ENCODE measurements at regions not wholly inside any gene's neighbourhood (a gene's known extent, or its start where the extent isn't known, plus 50 kb on each side); places are given as distances from the start of the nearest gene placed in this dataset.

- H3K4me3 ChIP-seq, result no peak overlapping the region
- no peak overlapping the region for H3K27ac ChIP-seq
- peak in 1 of 4 donors; percentile 31 for ATAC-seq
- TF ChIP-seq CTCF (IDR thresholded peaks at IDR 0.05) (no peak), POLR2A (IDR thresholded peaks at IDR 0.05) (no peak)
- 72 to 93% (median 85%) methylated on average over 2 of the region's 2 CpGs for WGBS, 4 donors
- H3K9me3 ChIP-seq, result peaks cover 0 to 5% (median 0%) of the 10 kb centered on the region in 12 donors
- intact Hi-C loops (cut with DNase I), result no loop called here
- H3K27me3 ChIP-seq, result no peaks in the 10 kb centered on the region
- DNase-seq, result no peak
- H3K36me3 ChIP-seq, result no peaks in the 10 kb centered on the region
- no peaks in the 10 kb centered on the region for H3K4me1 ChIP-seq
Observed at GRCh38 chr2:83823229-83823628, 635.9 kb downstream of the SUCLG1 start.

- DNase-seq (no peak), ATAC-seq (no peak)
- no peaks in the 10 kb centered on the region for H3K9me3 ChIP-seq
- TF ChIP-seq CTCF (IDR thresholded peaks at IDR 0.05) (peak in 2 of 12 donors; percentile 8 to 18), POLR2A (IDR thresholded peaks at IDR 0.05) (no peak)
- no peak overlapping the region for H3K27ac ChIP-seq
- H3K36me3 ChIP-seq, result no peaks in the 10 kb centered on the region
- H3K4me3 ChIP-seq, result no peak overlapping the region
- H3K4me1 ChIP-seq, result no peaks in the 10 kb centered on the region
- H3K27me3 ChIP-seq, result no peaks in the 10 kb centered on the region
- intact Hi-C loops (cut with DNase I), result no loop called here
- 32 to 53% (median 40%) methylated on average over 3 of the region's 3 CpGs for WGBS, 4 donors
Observed at GRCh38 chr2:83817511-83817910, 641.6 kb downstream of the SUCLG1 start.

GRCh38 chr2:83808878-83809277 lies 650.2 kb downstream of the SUCLG1 start:
- intact Hi-C loops (cut with DNase I), result no loop called here

GRCh38 chr2:83802604-83803003 lies 656.5 kb downstream of the SUCLG1 start:
- H3K4me1 ChIP-seq, result no peaks in the 10 kb centered on the region
- no peak overlapping the region for H3K27ac ChIP-seq
- no peaks in the 10 kb centered on the region for H3K36me3 ChIP-seq
- DNase-seq (no peak), ATAC-seq (no peak)
- WGBS, 4 donors, result 93 to 96% (median 95%) methylated on average over 8 to 10 of the region's 10 CpGs
- no peaks in the 10 kb centered on the region for H3K27me3 ChIP-seq
- no peak overlapping the region for H3K4me3 ChIP-seq
- TF ChIP-seq CTCF (IDR thresholded peaks at IDR 0.05), result no peak
- intact Hi-C loops (cut with DNase I), result no loop called here
- no peaks in the 10 kb centered on the region for H3K9me3 ChIP-seq

More at GRCh38 chr2:83808878-83809277, 650.2 kb downstream of the SUCLG1 start:
- Histone ChIP-seq H3K4me1 (no peaks in the 10 kb centered on the region), H3K36me3 (no peaks in the 10 kb centered on the region), H3K4me3 (no peak overlapping the region), H3K9me3 (no peaks in the 10 kb centered on the region), H3K27me3 (no peaks in the 10 kb centered on the region), H3K27ac (no peak overlapping the region)
- ATAC-seq (no peak), DNase-seq (no peak)
- WGBS, 4 donors, result 80 to 89% (median 86%) methylated on average over 1 of the region's 1 CpG
- TF ChIP-seq CTCF (IDR thresholded peaks at IDR 0.05) (no peak), POLR2A (IDR thresholded peaks at IDR 0.05) (no peak)

Measured in heart left ventricle (tissue), 16 donors.